ENCODE measurements at regions not wholly inside any gene's neighbourhood (a gene's known extent, or its start where the extent isn't known, plus 50 kb on each side); places are given as distances from the start of the nearest gene placed in this dataset.

- H3K4me1 Mint-ChIP-seq (ENCODE audit: low read depth) = peaks cover 22% of the 10 kb centered on the region
- H3K4me3 Mint-ChIP-seq (ENCODE audit: low read depth) = no peak overlapping the region
- H3K27me3 Mint-ChIP-seq = no peaks in the 10 kb centered on the region
- H3K9me3 Mint-ChIP-seq (ENCODE audit: low read depth) = no peaks in the 10 kb centered on the region
- no peaks in the 10 kb centered on the region for H3K36me3 Mint-ChIP-seq (ENCODE audit: insufficient read depth)
- no peak overlapping the region for H3K27ac Mint-ChIP-seq
- no peak for DNase-seq (ENCODE audit: low spot score, unreplicated experiment)
- no peak for TF ChIP-seq CTCF (IDR thresholded peaks at IDR 0.05; ENCODE audit: unreplicated experiment)
Measured at GRCh38 chr2:74764429-74765272, 69.3 kb upstream of the HK2 start.

- no peak for DNase-seq (ENCODE audit: low spot score, unreplicated experiment)
Measured at GRCh38 chr2:74766780-74767179, 67.1 kb upstream of the HK2 start.

GRCh38 chr2:74767618-74768017 lies 66.3 kb upstream of the HK2 start:
- H3K4me3 Mint-ChIP-seq (ENCODE audit: low read depth) = no peak overlapping the region
- TF ChIP-seq CTCF (IDR thresholded peaks at IDR 0.05; ENCODE audit: unreplicated experiment) = no peak
- DNase-seq (ENCODE audit: low spot score, unreplicated experiment) = no peak
- H3K4me1 Mint-ChIP-seq (ENCODE audit: low read depth) = peaks cover 22% of the 10 kb centered on the region
- no peaks in the 10 kb centered on the region for H3K27me3 Mint-ChIP-seq
- H3K27ac Mint-ChIP-seq = no peak overlapping the region
- H3K9me3 Mint-ChIP-seq (ENCODE audit: low read depth) = no peaks in the 10 kb centered on the region
- H3K36me3 Mint-ChIP-seq (ENCODE audit: insufficient read depth) = no peaks in the 10 kb centered on the region

More at GRCh38 chr2:74766780-74767179, 67.1 kb upstream of the HK2 start:
- TF ChIP-seq CTCF (IDR thresholded peaks at IDR 0.05; ENCODE audit: unreplicated experiment) = no peak
- Mint-ChIP-seq H3K4me1 (ENCODE audit: low read depth) (peaks cover 22% of the 10 kb centered on the region), H3K9me3 (ENCODE audit: low read depth) (no peaks in the 10 kb centered on the region), H3K4me3 (ENCODE audit: low read depth) (no peak overlapping the region), H3K36me3 (ENCODE audit: insufficient read depth) (no peaks in the 10 kb centered on the region), H3K27me3 (no peaks in the 10 kb centered on the region), H3K27ac (no peak overlapping the region)

- Mint-ChIP-seq H3K27ac (no peak overlapping the region), H3K36me3 (ENCODE audit: insufficient read depth) (no peaks in the 10 kb centered on the region), H3K4me1 (ENCODE audit: low read depth) (peaks cover 20% of the 10 kb centered on the region)
Measured at GRCh38 chr2:74768401-74768914, 65.5 kb upstream of the HK2 start.

GRCh38 chr2:74772046-74772445 lies 61.9 kb upstream of the HK2 start:
- no peak for DNase-seq (ENCODE audit: low spot score, unreplicated experiment)

More at GRCh38 chr2:74768401-74768914, 65.5 kb upstream of the HK2 start:
- Mint-ChIP-seq H3K9me3 (ENCODE audit: low read depth) (no peaks in the 10 kb centered on the region), H3K4me3 (ENCODE audit: low read depth) (no peak overlapping the region), H3K27me3 (no peaks in the 10 kb centered on the region)
- TF ChIP-seq CTCF (IDR thresholded peaks at IDR 0.05; ENCODE audit: unreplicated experiment) = no peak
- DNase-seq (ENCODE audit: low spot score, unreplicated experiment) = no peak

More at GRCh38 chr2:74772046-74772445, 61.9 kb upstream of the HK2 start:
- no peaks in the 10 kb centered on the region for H3K36me3 Mint-ChIP-seq (ENCODE audit: insufficient read depth)
- no peak overlapping the region for H3K27ac Mint-ChIP-seq
- no peaks in the 10 kb centered on the region for H3K27me3 Mint-ChIP-seq
- no peaks in the 10 kb centered on the region for H3K9me3 Mint-ChIP-seq (ENCODE audit: low read depth)
- H3K4me1 Mint-ChIP-seq (ENCODE audit: low read depth) = peaks cover 3% of the 10 kb centered on the region
- TF ChIP-seq CTCF (IDR thresholded peaks at IDR 0.05; ENCODE audit: unreplicated experiment) = no peak
- H3K4me3 Mint-ChIP-seq (ENCODE audit: low read depth) = no peak overlapping the region
